ENCODE measurements at regions not wholly inside any gene's neighbourhood (a gene's known extent, or its start where the extent isn't known, plus 50 kb on each side); places are given as distances from the start of the nearest gene placed in this dataset.

- TF ChIP-seq POU6F1 (CRISPR knock-in tag; IDR thresholded peaks at IDR 0.05; ENCODE audit: borderline replicate concordance, low read depth) = no peak
- no peak for TF ChIP-seq PPARA (CRISPR knock-in tag; IDR thresholded peaks at IDR 0.05; ENCODE audit: borderline replicate concordance)
Measured at GRCh38 chr12:97387844-97388243, 74.8 kb upstream of the RMST start (continued).

DNA sequence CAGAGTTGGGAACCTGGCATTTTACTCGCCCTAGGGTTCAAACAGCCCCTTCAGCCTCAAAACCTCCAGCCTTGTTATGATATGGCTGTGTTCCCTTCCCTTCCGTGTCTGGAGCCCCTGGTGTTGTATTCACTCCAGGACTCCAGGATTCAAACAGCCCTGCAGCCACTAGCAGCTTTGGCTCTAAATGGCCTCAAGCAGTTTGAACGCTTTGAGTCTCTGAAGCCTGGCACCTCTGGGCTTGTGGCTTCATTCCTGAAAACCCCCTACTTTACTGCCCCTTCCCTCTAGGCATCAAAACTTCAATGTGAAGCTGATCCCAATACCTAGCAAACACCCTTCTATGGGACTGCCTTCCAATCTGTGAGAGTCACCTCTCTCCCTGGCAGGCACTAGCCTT, 67.9 kb upstream of the RMST start:
- no peak for TF ChIP-seq CSDC2 (CRISPR knock-in tag; IDR thresholded peaks at IDR 0.05)
- no peak for TF ChIP-seq PPARA (CRISPR knock-in tag; IDR thresholded peaks at IDR 0.05; ENCODE audit: borderline replicate concordance)
- TF ChIP-seq ZFP3 (CRISPR knock-in tag; IDR thresholded peaks at IDR 0.05) = no peak
- TF ChIP-seq ZNF70 (CRISPR knock-in tag; IDR thresholded peaks at IDR 0.05) = no peak
- TF ChIP-seq ZNF565 (CRISPR knock-in tag; conservative IDR thresholded peaks at IDR 0.05; ENCODE audit: low read depth) = no peak
- no peak for TF ChIP-seq ZFP30 (CRISPR knock-in tag; IDR thresholded peaks at IDR 0.05)
- TF ChIP-seq OSR1 (CRISPR knock-in tag; IDR thresholded peaks at IDR 0.05) = no peak
- TF ChIP-seq RARB (CRISPR knock-in tag; IDR thresholded peaks at IDR 0.05) = no peak
- no peak for TF ChIP-seq ZC3H10 (CRISPR knock-in tag; IDR thresholded peaks at IDR 0.05)
- TF ChIP-seq POU6F1 (CRISPR knock-in tag; IDR thresholded peaks at IDR 0.05; ENCODE audit: borderline replicate concordance, low read depth) = no peak
- ATAC-seq = no peak

GRCh38 chr12:97397008-97397407, 65.6 kb upstream of the RMST start:
- ATAC-seq = no peak

More at GRCh38 chr12:97397008-97397407, 65.6 kb upstream of the RMST start:
- no peak for TF ChIP-seq OSR1 (CRISPR knock-in tag; IDR thresholded peaks at IDR 0.05)
- no peak for TF ChIP-seq ZNF70 (CRISPR knock-in tag; IDR thresholded peaks at IDR 0.05)
- TF ChIP-seq BACH2 (CRISPR knock-in tag; IDR thresholded peaks at IDR 0.05; ENCODE audit: borderline replicate concordance) = no peak
- no peak for TF ChIP-seq PATZ1 (CRISPR knock-in tag; IDR thresholded peaks at IDR 0.05; ENCODE audit: borderline replicate concordance)
- no peak for TF ChIP-seq ZFP30 (CRISPR knock-in tag; IDR thresholded peaks at IDR 0.05)
- no peak for TF ChIP-seq TCF4 (CRISPR knock-in tag; IDR thresholded peaks at IDR 0.05; ENCODE audit: borderline replicate concordance)
- no peak for TF ChIP-seq TOX (CRISPR knock-in tag; IDR thresholded peaks at IDR 0.05; ENCODE audit: borderline replicate concordance)
- TF ChIP-seq RARB (CRISPR knock-in tag; IDR thresholded peaks at IDR 0.05) = no peak
- no peak for TF ChIP-seq ZNF565 (CRISPR knock-in tag; conservative IDR thresholded peaks at IDR 0.05; ENCODE audit: low read depth)
- no peak for TF ChIP-seq PPARA (CRISPR knock-in tag; IDR thresholded peaks at IDR 0.05; ENCODE audit: borderline replicate concordance)
- TF ChIP-seq, protein P1, sequence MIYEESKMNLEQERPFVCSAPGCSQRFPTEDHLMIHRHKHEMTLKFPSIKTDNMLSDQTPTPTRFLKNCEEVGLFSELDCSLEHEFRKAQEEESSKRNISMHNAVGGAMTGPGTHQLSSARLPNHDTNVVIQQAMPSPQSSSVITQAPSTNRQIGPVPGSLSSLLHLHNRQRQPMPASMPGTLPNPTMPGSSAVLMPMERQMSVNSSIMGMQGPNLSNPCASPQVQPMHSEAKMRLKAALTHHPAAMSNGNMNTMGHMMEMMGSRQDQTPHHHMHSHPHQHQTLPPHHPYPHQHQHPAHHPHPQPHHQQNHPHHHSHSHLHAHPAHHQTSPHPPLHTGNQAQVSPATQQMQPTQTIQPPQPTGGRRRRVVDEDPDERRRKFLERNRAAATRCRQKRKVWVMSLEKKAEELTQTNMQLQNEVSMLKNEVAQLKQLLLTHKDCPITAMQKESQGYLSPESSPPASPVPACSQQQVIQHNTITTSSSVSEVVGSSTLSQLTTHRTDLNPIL (CRISPR knock-in tag; IDR thresholded peaks at IDR 0.05; ENCODE audit: low read depth) = no peak
- TF ChIP-seq ESRRG (CRISPR knock-in tag; IDR thresholded peaks at IDR 0.05) = no peak
- no peak for TF ChIP-seq TSHZ2 (CRISPR knock-in tag; IDR thresholded peaks at IDR 0.05)
- no peak for TF ChIP-seq GLIS3 (CRISPR knock-in tag; IDR thresholded peaks at IDR 0.05)
- TF ChIP-seq CSDC2 (CRISPR knock-in tag; IDR thresholded peaks at IDR 0.05) = no peak

Measured in SK-N-SH treated with all-trans-retinoic acid at 6 μM for 48 hours (cell line).